ENCODE measurements at regions not wholly inside any gene's neighbourhood (a gene's known extent, or its start where the extent isn't known, plus 50 kb on each side); places are given as distances from the start of the nearest gene placed in this dataset.

DNA sequence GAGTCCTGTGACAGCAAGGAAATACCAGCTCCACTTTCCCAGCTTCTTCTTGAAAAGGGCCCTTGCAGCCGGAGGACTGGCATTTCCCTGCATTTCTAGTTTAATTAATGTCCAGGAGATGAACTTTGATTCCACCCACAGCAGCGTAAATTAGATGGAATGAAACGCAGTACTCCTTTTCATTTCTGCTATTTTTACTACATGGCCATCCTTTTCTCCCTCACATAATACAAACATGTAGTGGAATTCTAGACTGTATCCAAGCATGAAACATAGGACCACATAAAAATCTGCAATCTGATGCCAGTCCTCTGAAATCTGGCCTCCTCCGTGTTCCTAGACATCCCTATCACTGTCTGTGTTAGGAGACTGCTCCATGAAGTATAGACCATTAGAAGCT is 403.2 kb downstream of the NR2F2 start:
- no peak for TF ChIP-seq EZH2phosphoT487 (IDR thresholded peaks at IDR 0.05; ENCODE audit: low read depth)
- TF ChIP-seq, protein P1, sequence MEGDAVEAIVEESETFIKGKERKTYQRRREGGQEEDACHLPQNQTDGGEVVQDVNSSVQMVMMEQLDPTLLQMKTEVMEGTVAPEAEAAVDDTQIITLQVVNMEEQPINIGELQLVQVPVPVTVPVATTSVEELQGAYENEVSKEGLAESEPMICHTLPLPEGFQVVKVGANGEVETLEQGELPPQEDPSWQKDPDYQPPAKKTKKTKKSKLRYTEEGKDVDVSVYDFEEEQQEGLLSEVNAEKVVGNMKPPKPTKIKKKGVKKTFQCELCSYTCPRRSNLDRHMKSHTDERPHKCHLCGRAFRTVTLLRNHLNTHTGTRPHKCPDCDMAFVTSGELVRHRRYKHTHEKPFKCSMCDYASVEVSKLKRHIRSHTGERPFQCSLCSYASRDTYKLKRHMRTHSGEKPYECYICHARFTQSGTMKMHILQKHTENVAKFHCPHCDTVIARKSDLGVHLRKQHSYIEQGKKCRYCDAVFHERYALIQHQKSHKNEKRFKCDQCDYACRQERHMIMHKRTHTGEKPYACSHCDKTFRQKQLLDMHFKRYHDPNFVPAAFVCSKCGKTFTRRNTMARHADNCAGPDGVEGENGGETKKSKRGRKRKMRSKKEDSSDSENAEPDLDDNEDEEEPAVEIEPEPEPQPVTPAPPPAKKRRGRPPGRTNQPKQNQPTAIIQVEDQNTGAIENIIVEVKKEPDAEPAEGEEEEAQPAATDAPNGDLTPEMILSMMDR (IDR thresholded peaks at IDR 0.05; ENCODE audit: low read depth, low read length), result no peak

DNA sequence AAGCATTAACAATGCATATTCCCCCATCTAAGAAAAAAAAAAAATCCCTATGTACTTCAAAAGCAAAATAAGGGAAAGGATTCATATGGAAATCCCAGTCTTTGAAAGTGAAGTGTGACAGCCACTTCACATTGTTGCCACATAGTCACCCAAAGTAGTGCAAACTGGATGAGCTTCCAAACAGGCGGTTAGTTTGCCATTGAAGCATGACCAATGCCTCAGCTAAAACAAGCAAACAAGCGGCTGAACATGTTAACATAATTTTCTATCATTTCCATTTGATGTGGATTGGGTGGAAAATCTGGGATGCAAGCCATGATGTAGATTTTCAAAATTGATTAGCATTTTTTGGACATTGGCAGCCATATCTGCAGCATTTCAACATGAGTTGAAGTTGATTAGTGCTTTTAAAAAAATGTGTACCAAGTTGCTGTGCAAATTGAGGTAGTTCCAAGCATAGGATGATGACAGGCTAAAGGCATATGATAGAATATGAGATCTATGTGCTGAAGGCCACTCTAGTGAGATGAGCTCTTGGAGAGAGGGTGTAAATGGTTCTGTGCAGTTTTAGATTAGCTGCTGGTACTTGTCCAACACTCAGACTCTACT is 405.2 kb downstream of the NR2F2 start:
- TF ChIP-seq, protein P1 (IDR thresholded peaks at IDR 0.05; ENCODE audit: low read depth, low read length), result no peak
- no peak for TF ChIP-seq EZH2phosphoT487 (IDR thresholded peaks at IDR 0.05; ENCODE audit: low read depth)
- no peaks in the 10 kb centered on the region for H3K27me3 ChIP-seq (ENCODE audit: low read depth, low read length)
- no peaks in the 10 kb centered on the region for H4K20me1 ChIP-seq (ENCODE audit: insufficient read depth, low read length)
- H3K4me1 ChIP-seq (ENCODE audit: low read length), result no peaks in the 10 kb centered on the region
- no peak overlapping the region for H3K4me2 ChIP-seq (ENCODE audit: low read length)
- H3K27ac ChIP-seq (ENCODE audit: low read length), result no peak overlapping the region
- no peak overlapping the region for H2AFZ ChIP-seq (ENCODE audit: low read depth, low read length)
- H3K79me2 ChIP-seq (ENCODE audit: low read length), result no peaks in the 10 kb centered on the region
- no peaks in the 10 kb centered on the region for H3K36me3 ChIP-seq (replicated peaks; ENCODE audit: low read depth, low read length)
- no peak overlapping the region for H3K9ac ChIP-seq (ENCODE audit: low read length)
- no peaks in the 10 kb centered on the region for H3K9me3 ChIP-seq (ENCODE audit: insufficient read depth, low read length)
- H3K4me3 ChIP-seq (ENCODE audit: low read length), result no peak overlapping the region

More for the DNA sequence above, 403.2 kb downstream of the NR2F2 start:
- H3K9ac ChIP-seq (ENCODE audit: low read length), result no peak overlapping the region
- H4K20me1 ChIP-seq (ENCODE audit: insufficient read depth, low read length), result no peaks in the 10 kb centered on the region
- no peaks in the 10 kb centered on the region for H3K4me1 ChIP-seq (ENCODE audit: low read length)
- H3K4me3 ChIP-seq (ENCODE audit: low read length), result no peak overlapping the region
- no peaks in the 10 kb centered on the region for H3K36me3 ChIP-seq (replicated peaks; ENCODE audit: low read depth, low read length)
- no peak overlapping the region for H3K27ac ChIP-seq (ENCODE audit: low read length)
- no peaks in the 10 kb centered on the region for H3K79me2 ChIP-seq (ENCODE audit: low read length)
- no peak overlapping the region for H2AFZ ChIP-seq (ENCODE audit: low read depth, low read length)
- no peaks in the 10 kb centered on the region for H3K9me3 ChIP-seq (ENCODE audit: insufficient read depth, low read length)
- no peaks in the 10 kb centered on the region for H3K27me3 ChIP-seq (ENCODE audit: low read depth, low read length)
- no peak overlapping the region for H3K4me2 ChIP-seq (ENCODE audit: low read length)

DNA sequence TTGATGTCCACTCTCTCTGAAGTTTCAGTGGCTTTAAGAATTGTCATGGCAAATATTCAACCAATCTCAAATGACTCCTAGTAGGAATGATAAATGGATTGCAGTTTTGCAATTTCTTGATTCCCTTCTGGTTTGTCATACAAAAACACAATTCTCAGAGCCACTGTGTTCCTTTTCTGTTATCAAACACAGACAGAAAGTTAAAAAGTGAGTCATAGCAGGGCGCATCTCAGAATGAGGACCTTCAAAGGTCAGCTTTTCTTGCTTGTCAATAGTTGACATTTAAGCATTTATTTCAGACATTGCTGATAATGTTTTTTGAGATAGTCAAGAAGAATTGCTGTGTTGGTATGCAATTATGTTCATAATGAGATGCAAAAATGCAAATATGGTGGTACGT is 405.9 kb downstream of the NR2F2 start:
- H3K27me3 ChIP-seq (ENCODE audit: low read depth, low read length), result no peaks in the 10 kb centered on the region
- TF ChIP-seq EZH2phosphoT487 (IDR thresholded peaks at IDR 0.05; ENCODE audit: low read depth), result no peak
- TF ChIP-seq, protein P1 (IDR thresholded peaks at IDR 0.05; ENCODE audit: low read depth, low read length), result no peak
- no peaks in the 10 kb centered on the region for H3K4me1 ChIP-seq (ENCODE audit: low read length)
- no peak overlapping the region for H3K4me2 ChIP-seq (ENCODE audit: low read length)
- H3K79me2 ChIP-seq (ENCODE audit: low read length), result no peaks in the 10 kb centered on the region
- H4K20me1 ChIP-seq (ENCODE audit: insufficient read depth, low read length), result no peaks in the 10 kb centered on the region
- H3K27ac ChIP-seq (ENCODE audit: low read length), result no peak overlapping the region
- H2AFZ ChIP-seq (ENCODE audit: low read depth, low read length), result no peak overlapping the region
- no peaks in the 10 kb centered on the region for H3K9me3 ChIP-seq (ENCODE audit: insufficient read depth, low read length)
- H3K9ac ChIP-seq (ENCODE audit: low read length), result no peak overlapping the region
- no peaks in the 10 kb centered on the region for H3K36me3 ChIP-seq (replicated peaks; ENCODE audit: low read depth, low read length)
- H3K4me3 ChIP-seq (ENCODE audit: low read length), result no peak overlapping the region

DNA sequence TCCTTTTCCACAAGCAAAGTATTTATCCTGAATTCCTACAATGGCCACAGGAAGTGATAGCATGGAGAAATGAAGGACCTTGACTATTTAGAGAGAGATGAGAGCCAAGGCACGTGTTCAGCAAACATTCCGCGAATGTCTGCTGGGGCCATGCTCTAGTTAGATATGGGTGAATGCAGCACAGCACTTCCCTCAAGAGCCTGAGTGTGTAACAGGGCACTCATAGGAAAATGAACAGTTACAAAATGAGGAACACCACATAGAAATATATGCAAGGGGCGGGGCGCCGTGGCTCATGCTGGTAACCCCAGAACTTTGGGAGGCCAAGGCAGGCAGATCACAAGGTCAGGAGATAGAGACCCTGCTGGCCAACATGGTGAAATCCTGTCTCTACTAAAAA is 406.9 kb downstream of the NR2F2 start:
- Histone ChIP-seq H3K79me2 (ENCODE audit: low read length) (no peaks in the 10 kb centered on the region), H2AFZ (ENCODE audit: low read depth, low read length) (no peak overlapping the region), H3K9me3 (ENCODE audit: insufficient read depth, low read length) (no peaks in the 10 kb centered on the region), H3K27ac (ENCODE audit: low read length) (no peak overlapping the region), H3K4me2 (ENCODE audit: low read length) (no peak overlapping the region), H3K9ac (ENCODE audit: low read length) (no peak overlapping the region), H3K4me1 (ENCODE audit: low read length) (no peaks in the 10 kb centered on the region), H3K27me3 (ENCODE audit: low read depth, low read length) (no peaks in the 10 kb centered on the region), H4K20me1 (ENCODE audit: insufficient read depth, low read length) (no peaks in the 10 kb centered on the region), H3K36me3 (replicated peaks; ENCODE audit: low read depth, low read length) (no peaks in the 10 kb centered on the region), H3K4me3 (ENCODE audit: low read length) (no peak overlapping the region)
- TF ChIP-seq, protein P1 (IDR thresholded peaks at IDR 0.05; ENCODE audit: low read depth, low read length), result no peak
- TF ChIP-seq EZH2phosphoT487 (IDR thresholded peaks at IDR 0.05; ENCODE audit: low read depth), result no peak

Measured in OCI-LY3 (cell line).